ENCODE measurements at regions not wholly inside any gene's neighbourhood (a gene's known extent, or its start where the extent isn't known, plus 50 kb on each side); places are given as distances from the start of the nearest gene placed in this dataset.

- intact Hi-C loops (cut with DNase I): no loop called here
- Histone ChIP-seq H3K27me3 (no peaks in the 10 kb centered on the region), H3K4me1 (no peaks in the 10 kb centered on the region), H3K36me3 (no peaks in the 10 kb centered on the region), H3K9me3 (no peaks in the 10 kb centered on the region), H3K27ac (peak overlapping the region in 1 of 2 donors; percentile 21), H3K4me3 (no peak overlapping the region)
- no peak for DNase-seq
- peak; percentile 73 for ATAC-seq
- no peak for TF ChIP-seq CTCF (IDR thresholded peaks at IDR 0.05)
Observed at GRCh38 chr6:163651915-163652668, 237.6 kb downstream of the QKI start.

- intact Hi-C loops (cut with DNase I): no loop called here
- no peaks in the 10 kb centered on the region for H3K4me1 ChIP-seq
- H3K27me3 ChIP-seq: no peaks in the 10 kb centered on the region
- H3K9me3 ChIP-seq: no peaks in the 10 kb centered on the region
- DNase-seq (peak in 2 of 4 donors; percentile 20 to 26), ATAC-seq (no peak)
- H3K36me3 ChIP-seq: no peaks in the 10 kb centered on the region
- H3K4me3 ChIP-seq: no peak overlapping the region
- TF ChIP-seq CTCF (IDR thresholded peaks at IDR 0.05): no peak
- H3K27ac ChIP-seq: no peak overlapping the region
Observed at GRCh38 chr6:163651426-163651825, 236.9 kb downstream of the QKI start.

GRCh38 chr6:163648868-163649267 is 234.3 kb downstream of the QKI start:
- intact Hi-C loops (cut with DNase I): no loop called here
- no peak for TF ChIP-seq CTCF (IDR thresholded peaks at IDR 0.05)
- no peak for DNase-seq
- Histone ChIP-seq H3K4me3 (no peak overlapping the region), H3K4me1 (no peaks in the 10 kb centered on the region), H3K27me3 (no peaks in the 10 kb centered on the region), H3K9me3 (no peaks in the 10 kb centered on the region), H3K36me3 (no peaks in the 10 kb centered on the region), H3K27ac (no peak overlapping the region)
- no peak for ATAC-seq

GRCh38 chr6:163647624-163648023 is 233.1 kb downstream of the QKI start:
- Histone ChIP-seq H3K4me1 (no peaks in the 10 kb centered on the region), H3K27me3 (no peaks in the 10 kb centered on the region), H3K36me3 (no peaks in the 10 kb centered on the region), H3K27ac (no peak overlapping the region), H3K9me3 (no peaks in the 10 kb centered on the region), H3K4me3 (no peak overlapping the region)
- no peak for ATAC-seq
- no peak for DNase-seq
- TF ChIP-seq CTCF (IDR thresholded peaks at IDR 0.05): no peak
- intact Hi-C loops (cut with DNase I): no loop called here

- Histone ChIP-seq H3K27me3 (no peaks in the 10 kb centered on the region), H3K4me1 (no peaks in the 10 kb centered on the region), H3K27ac (no peak overlapping the region), H3K4me3 (no peak overlapping the region), H3K9me3 (no peaks in the 10 kb centered on the region), H3K36me3 (no peaks in the 10 kb centered on the region)
- DNase-seq: no peak
- ATAC-seq: no peak
- TF ChIP-seq CTCF (IDR thresholded peaks at IDR 0.05): no peak
- intact Hi-C loops (cut with DNase I): no loop called here
Observed at GRCh38 chr6:163646866-163647265, 232.3 kb downstream of the QKI start.
